Ishikawa (cell line): ENCODE measurements at regions not wholly inside any gene's neighbourhood (a gene's known extent, or its start where the extent isn't known, plus 50 kb on each side); places are given as distances from the start of the nearest gene placed in this dataset.

Experiments
- CEBPB ChIP-seq: IDR thresholded peaks from 2 replicates; pipeline ENCODE4 v1.6.1; 2012
- CREB1 ChIP-seq: IDR thresholded peaks from 2 replicates; pipeline ENCODE4 v1.6.1; 2012; ENCODE audit warnings: low read depth
- EGR1 ChIP-seq: IDR thresholded peaks from 2 replicates; pipeline ENCODE4 v1.6.1; 2012
- EP300 ChIP-seq: IDR thresholded peaks from 2 replicates; pipeline ENCODE4 v1.6.1; 2012; ENCODE audit warnings: borderline replicate concordance
- FOXM1 ChIP-seq: IDR thresholded peaks from 2 replicates; pipeline ENCODE4 v1.6.1; 2012; ENCODE audit warnings: low read depth, borderline replicate concordance
- MAX ChIP-seq: IDR thresholded peaks from 2 replicates; pipeline ENCODE4 v1.6.1; 2012
- NFIC ChIP-seq: IDR thresholded peaks from 2 replicates; pipeline ENCODE4 v1.6.1; 2012
- RAD21 ChIP-seq: IDR thresholded peaks from 2 replicates; pipeline ENCODE4 v1.6.1; 2012; ENCODE audit warnings: low read depth
- REST ChIP-seq: IDR thresholded peaks from 2 replicates; pipeline ENCODE4 v1.6.1; 2012; ENCODE audit warnings: low read depth, mild to moderate bottlenecking
- TAF1 ChIP-seq: IDR thresholded peaks from 2 replicates; pipeline ENCODE4 v1.6.1; 2012; ENCODE audit warnings: low read depth, mild to moderate bottlenecking
- TCF12 ChIP-seq: IDR thresholded peaks from 2 replicates; pipeline ENCODE4 v1.6.1; 2012; ENCODE audit warnings: low read depth
- TEAD4 ChIP-seq: IDR thresholded peaks from 2 replicates; pipeline ENCODE4 v1.6.1; 2012
- USF1 ChIP-seq: IDR thresholded peaks from 2 replicates; pipeline ENCODE4 v1.6.1; 2012
- YY1 ChIP-seq: IDR thresholded peaks from 2 replicates; pipeline ENCODE4 v1.6.1; 2012; ENCODE audit warnings: low read depth
- ZBTB7A ChIP-seq: IDR thresholded peaks from 2 replicates; pipeline ENCODE4 v1.6.1; 2012; ENCODE audit warnings: low read depth

- no peak for TF ChIP-seq YY1
- no peak for TF ChIP-seq EP300
- no peak for TF ChIP-seq NFIC
- no peak for TF ChIP-seq CREB1
- TF ChIP-seq MAX = no peak
- no peak for TF ChIP-seq REST
Measured at GRCh38 chr5:123921193-123921592, 409.2 kb downstream of the CSNK1G3 start.

DNA sequence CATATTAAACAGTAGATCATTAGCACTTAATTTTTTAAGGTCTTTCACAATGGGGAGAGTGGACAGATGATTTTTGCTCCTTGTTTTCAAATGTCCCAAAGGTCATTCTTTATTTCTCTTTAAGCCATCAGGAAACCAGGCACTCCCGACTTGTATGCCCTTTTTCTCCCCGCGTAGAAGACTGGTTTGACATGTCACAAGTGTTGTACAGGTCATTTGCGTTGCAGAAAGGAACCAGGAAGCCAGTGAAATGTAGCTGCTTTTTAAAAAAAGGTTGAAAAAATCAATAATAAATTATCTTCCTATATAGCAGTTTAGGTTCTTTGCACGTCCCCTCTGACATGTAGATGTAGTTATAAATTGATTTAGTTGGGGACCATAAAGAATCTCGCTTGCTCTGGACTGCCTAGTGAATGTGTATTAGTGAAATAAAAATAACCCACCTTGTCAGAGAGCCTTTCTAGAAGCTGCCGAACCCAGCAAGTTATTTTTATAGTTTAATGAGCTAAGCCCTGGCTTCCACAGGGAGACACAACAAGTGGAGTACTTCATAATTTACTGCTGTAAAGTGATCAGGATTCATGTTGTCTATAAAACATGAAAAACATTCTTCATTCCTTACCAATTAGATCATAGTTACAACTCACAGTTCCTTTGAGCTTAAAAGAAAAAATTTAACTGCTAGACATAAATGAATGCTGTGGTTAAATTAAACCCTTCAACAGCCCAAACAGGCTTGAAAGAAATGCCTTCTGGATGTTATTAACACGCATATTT, 404.6 kb downstream of the CSNK1G3 start:
- TF ChIP-seq FOXM1 (peak; percentile 16; the same call in 1 of the 2 replicates), EP300 (peak; percentile 11; the same call in 1 of the 2 replicates), NFIC (no peak)

- TF ChIP-seq TAF1 (no peak), USF1 (no peak), REST (no peak), CREB1 (no peak), YY1 (no peak), EP300 (no peak), EGR1 (no peak), MAX (no peak), ZBTB7A (no peak), FOXM1 (no peak), NFIC (no peak), RAD21 (no peak)
Measured at GRCh38 chr5:123914333-123914732, 402.4 kb downstream of the CSNK1G3 start.

GRCh38 chr5:123907349-123907748, 395.4 kb downstream of the CSNK1G3 start:
- TF ChIP-seq TEAD4 (no peak), TCF12 (no peak), NFIC (no peak), ZBTB7A (no peak), USF1 (no peak), EGR1 (no peak), REST (no peak), RAD21 (no peak), CREB1 (no peak), TAF1 (no peak), YY1 (no peak), EP300 (no peak), FOXM1 (no peak), CEBPB (no peak), MAX (no peak)
